ENCODE measurements at regions not wholly inside any gene's neighbourhood (a gene's known extent, or its start where the extent isn't known, plus 50 kb on each side); places are given as distances from the start of the nearest gene placed in this dataset.

GRCh38 chr2:128594651-128594910 lies 275.9 kb upstream of the HS6ST1 start:
- no peak for TF ChIP-seq CTCF (IDR thresholded peaks at IDR 0.05)
- peak in 1 of 4 donors; percentile 4 for ATAC-seq
- Histone ChIP-seq H3K27me3 (no peaks in the 10 kb centered on the region), H3K36me3 (no peaks in the 10 kb centered on the region), H3K4me3 (no peak overlapping the region), H3K9me3 (no peaks in the 10 kb centered on the region), H3K27ac (peak overlapping the region in 3 of 4 donors; percentile 33 to 52 (median 39)), H3K4me1 (no peaks in the 10 kb centered on the region)
- intact Hi-C loops (cut with DNase I): loop anchor here in 1 of 3 donors (10.0 kb wide), 1 partner anchor 270 kb away; no protein-coding TSS in a partner anchor
- WGBS, 2 donors: 90 to 92% methylated on average over 2 of the region's 2 CpGs
- no peak for FAIRE-seq
- no peak for DNase-seq

GRCh38 chr2:128594953-128595677 lies 276.4 kb upstream of the HS6ST1 start:
- intact Hi-C loops (cut with DNase I): loop anchor here in 1 of 3 donors (10.0 kb wide), 1 partner anchor 270 kb away; no protein-coding TSS in a partner anchor
- FAIRE-seq: no peak

GRCh38 chr2:128595763-128596395 lies 277.2 kb upstream of the HS6ST1 start:
- H3K4me1 ChIP-seq: no peaks in the 10 kb centered on the region
- ATAC-seq: no peak
- no peaks in the 10 kb centered on the region for H3K27me3 ChIP-seq
- no peak for DNase-seq
- 78 to 83% methylated on average over 13 of the region's 13 CpGs for WGBS, 2 donors
- H3K9me3 ChIP-seq: no peaks in the 10 kb centered on the region
- no peak for TF ChIP-seq CTCF (IDR thresholded peaks at IDR 0.05)
- FAIRE-seq: no peak
- H3K4me3 ChIP-seq: no peak overlapping the region
- H3K27ac ChIP-seq: no peak overlapping the region
- H3K36me3 ChIP-seq: no peaks in the 10 kb centered on the region
- intact Hi-C loops (cut with DNase I): loop anchor here in 1 of 3 donors (10.0 kb wide), 1 partner anchor 271 kb away; no protein-coding TSS in a partner anchor

More at GRCh38 chr2:128594953-128595677, 276.4 kb upstream of the HS6ST1 start:
- no peaks in the 10 kb centered on the region for H3K4me1 ChIP-seq
- ATAC-seq (peak; percentile 63 to 95 (median 85)), DNase-seq (peak in 2 of 6 donors; percentile 8 to 41)
- H3K27ac ChIP-seq: peak overlapping the region in 3 of 4 donors; percentile 33 to 52 (median 39)
- no peak for TF ChIP-seq CTCF (IDR thresholded peaks at IDR 0.05)
- WGBS, 2 donors: 62 to 65% methylated on average over 13 of the region's 13 CpGs
- H3K36me3 ChIP-seq: no peaks in the 10 kb centered on the region
- H3K4me3 ChIP-seq: no peak overlapping the region
- no peaks in the 10 kb centered on the region for H3K27me3 ChIP-seq
- no peaks in the 10 kb centered on the region for H3K9me3 ChIP-seq

GRCh38 chr2:128596396-128597120 lies 277.9 kb upstream of the HS6ST1 start:
- Histone ChIP-seq H3K4me1 (no peaks in the 10 kb centered on the region), H3K4me3 (no peak overlapping the region), H3K9me3 (no peaks in the 10 kb centered on the region), H3K27me3 (no peaks in the 10 kb centered on the region), H3K27ac (no peak overlapping the region), H3K36me3 (no peaks in the 10 kb centered on the region)
- ATAC-seq: no peak
- peak in 1 of 6 donors; percentile 12 for DNase-seq
- no peak for TF ChIP-seq CTCF (IDR thresholded peaks at IDR 0.05)
- intact Hi-C loops (cut with DNase I): loop anchor here in 1 of 3 donors (10.0 kb wide), 1 partner anchor 272 kb away; no protein-coding TSS in a partner anchor
- 90% methylated on average over 12 of the region's 12 CpGs for WGBS, 2 donors
- FAIRE-seq: no peak

Measured in pancreas (tissue), 10 donors.